Spleen (tissue), 11 donors: ENCODE measurements at regions not wholly inside any gene's neighbourhood (a gene's known extent, or its start where the extent isn't known, plus 50 kb on each side); places are given as distances from the start of the nearest gene placed in this dataset.

Experiments
- DNase-seq: peaks from one replicate; pipeline ENCODE4 v3.0.0-alpha.2; 2020
- H3K27ac ChIP-seq, 8 donors: fragments of 200-600 bp; sonication (generic) in 7 of 8; 1 replicate in 4 of 8; 2 replicates in 4 of 8; pipeline versions ENCODE4 v1.5.0 to v1.8.0; 2016 to 2021; ENCODE audit warnings: inconsistent platforms in 4 of 8, mild to moderate bottlenecking in 4 of 8, moderate library complexity in 1 of 8
- H3K27me3 ChIP-seq, 7 donors: fragments of 200-600 bp; sonication (generic) in 6 of 7; replicated peaks in 1 of 7; 1 replicate in 4 of 7; 2 replicates in 3 of 7; pipeline versions ENCODE4 v1.5.0 to v1.8.0; 2016 to 2021; ENCODE audit warnings: inconsistent platforms in 3 of 7, mild to moderate bottlenecking in 1 of 7
- H3K36me3 ChIP-seq, 6 donors: fragments of 200-600 bp; sonication (generic) in 5 of 6; 1 replicate in 4 of 6; 2 replicates in 2 of 6; pipeline versions ENCODE4 v1.5.0 to v1.8.0; 2016 to 2021; ENCODE audit warnings: inconsistent platforms in 2 of 6
- H3K4me1 ChIP-seq, 6 donors: fragments of 200-600 bp; sonication (generic) in 5 of 6; 1 replicate in 3 of 6; 2 replicates in 3 of 6; pipeline versions ENCODE4 v1.5.0 to v1.8.0; 2016 to 2021; ENCODE audit warnings: inconsistent platforms in 3 of 6
- H3K4me3 ChIP-seq, 8 donors: fragments of 200-600 bp; sonication (generic) in 7 of 8; 1 replicate in 4 of 8; 2 replicates in 4 of 8; pipeline versions ENCODE4 v1.5.0 to v1.8.0; 2016 to 2021; ENCODE audit warnings: inconsistent platforms in 4 of 8, mild to moderate bottlenecking in 4 of 8, moderate library complexity in 2 of 8
- H3K9me3 ChIP-seq, 8 donors: fragments of 200-600 bp; sonication (generic) in 7 of 8; 1 replicate in 4 of 8; 2 replicates in 4 of 8; pipeline versions ENCODE4 v1.5.0 to v1.8.0; 2016 to 2021; ENCODE audit warnings: inconsistent platforms in 4 of 8
- CTCF ChIP-seq, 11 experiments: fragments of 200-600 bp in 7 of 11; fragments of 450-650 bp in 4 of 11; sonication (generic) in 4 of 11; IDR thresholded peaks in 8 of 11; conservative IDR thresholded peaks in 3 of 11; 1 replicate in 7 of 11; 2 replicates in 4 of 11; pipeline versions ENCODE4 v1.4.0 to v1.8.0; 2016 to 2021; ENCODE audit warnings: antibody characterized with exemption in 11 of 11, inconsistent platforms in 4 of 11, mild to moderate bottlenecking in 1 of 11
- POLR2A ChIP-seq, 3 donors: fragments of 450-650 bp; IDR thresholded peaks; one replicate each; pipeline ENCODE4 v1.5.1; 2017; ENCODE audit warnings: antibody characterized with exemption in 3 of 3, mild to moderate bottlenecking in 1 of 3
- POLR2AphosphoS5 ChIP-seq, 3 donors: sonication (generic); formaldehyde crosslinking; IDR thresholded peaks; one replicate each; pipeline ENCODE4 v1.5.1; 2017; ENCODE audit warnings: antibody characterized with exemption in 3 of 3
- WGBS, 5 donors: extraction: QIAGEN DNeasy Blood & Tissue Kit in 3 of 5; methylation state at CpG; one replicate each; pipeline versions ENCODE4 v1.1.5 to v1.1.7; 2013 to 2018; 5-methylcytosine and 5-hydroxymethylcytosine counted together
- intact Hi-C: fragments of 100-400 bp; cut with DNase I; formaldehyde crosslinking; loops from one replicate; pipeline ENCODE4 v1.15.0; 2023; ENCODE audit warnings: low total_unique reads
- donor health status: healthy with polysubstance abuse.
- donor health status: DM: no; HTN: no; CAD: no; lungs with moderate emphysema.
- donor health status: DM: no; HTN: no; CAD: no.
- donor health status: Bipolar disorder and iron deficiency.
- donor health status: healthy.
- donor health status: DM: no; HTN: no; CAD: no.
- donor health status: DM: yes; HTN: yes; CAD: no.

GRCh38 chr5:103358305-103358995, 99.9 kb downstream of the MACIR start:
- intact Hi-C loops: no loop called here
- TF ChIP-seq POLR2AphosphoS5 (IDR thresholded peaks at IDR 0.05): no peak
- no peak for TF ChIP-seq CTCF (IDR thresholded peaks at IDR 0.05 in 8 of 11, conservative IDR thresholded peaks at IDR 0.05 in 3 of 11)
- no peak for TF ChIP-seq POLR2A (IDR thresholded peaks at IDR 0.05)
- 67 to 92% (median 77%) methylated on average over 6 of the region's 6 CpGs for WGBS, 5 donors
- no peak overlapping the region for H3K27ac ChIP-seq
- DNase-seq: no peak
- H3K36me3 ChIP-seq: no peaks in the 10 kb centered on the region
- H3K27me3 ChIP-seq: no peaks in the 10 kb centered on the region
- no peaks in the 10 kb centered on the region for H3K9me3 ChIP-seq
- H3K4me1 ChIP-seq: peaks cover 0 to 13% (median 3%) of the 10 kb centered on the region in 6 donors
- H3K4me3 ChIP-seq: no peak overlapping the region

GRCh38 chr5:103357636-103358035, 99.1 kb downstream of the MACIR start:
- H3K27ac ChIP-seq: no peak overlapping the region
- DNase-seq: no peak
- 59 to 72% (median 64%) methylated on average over 3 of the region's 3 CpGs for WGBS, 5 donors
- peaks cover 0 to 13% (median 3%) of the 10 kb centered on the region in 6 donors for H3K4me1 ChIP-seq
- TF ChIP-seq POLR2A (IDR thresholded peaks at IDR 0.05) (no peak), CTCF (IDR thresholded peaks at IDR 0.05 in 8 of 11, conservative IDR thresholded peaks at IDR 0.05 in 3 of 11) (no peak), POLR2AphosphoS5 (IDR thresholded peaks at IDR 0.05) (no peak)
- no peaks in the 10 kb centered on the region for H3K27me3 ChIP-seq
- no peak overlapping the region for H3K4me3 ChIP-seq
- intact Hi-C loops: no loop called here
- H3K36me3 ChIP-seq: no peaks in the 10 kb centered on the region
- no peaks in the 10 kb centered on the region for H3K9me3 ChIP-seq

GRCh38 chr5:103356350-103357091, 98.0 kb downstream of the MACIR start:
- peaks cover 0 to 13% (median 3%) of the 10 kb centered on the region in 6 donors for H3K4me1 ChIP-seq
- no peak for DNase-seq
- H3K27me3 ChIP-seq: no peaks in the 10 kb centered on the region
- no peak overlapping the region for H3K27ac ChIP-seq
- H3K36me3 ChIP-seq: no peaks in the 10 kb centered on the region
- H3K9me3 ChIP-seq: no peaks in the 10 kb centered on the region
- intact Hi-C loops: no loop called here
- 73 to 85% (median 77%) methylated on average over 3 of the region's 3 CpGs for WGBS, 5 donors
- no peak for TF ChIP-seq POLR2A (IDR thresholded peaks at IDR 0.05)
- TF ChIP-seq CTCF (IDR thresholded peaks at IDR 0.05 in 8 of 11, conservative IDR thresholded peaks at IDR 0.05 in 3 of 11): no peak
- no peak for TF ChIP-seq POLR2AphosphoS5 (IDR thresholded peaks at IDR 0.05)
- no peak overlapping the region for H3K4me3 ChIP-seq

- DNase-seq: no peak
- Histone ChIP-seq H3K36me3 (no peaks in the 10 kb centered on the region), H3K4me1 (peaks cover 0 to 13% (median 3%) of the 10 kb centered on the region in 6 donors), H3K9me3 (no peaks in the 10 kb centered on the region), H3K27ac (no peak overlapping the region), H3K4me3 (no peak overlapping the region), H3K27me3 (no peaks in the 10 kb centered on the region)
- 27 to 38% (median 33%) methylated on average over 2 of the region's 2 CpGs for WGBS, 5 donors
- TF ChIP-seq POLR2AphosphoS5 (IDR thresholded peaks at IDR 0.05) (no peak), CTCF (IDR thresholded peaks at IDR 0.05 in 8 of 11, conservative IDR thresholded peaks at IDR 0.05 in 3 of 11) (no peak), POLR2A (IDR thresholded peaks at IDR 0.05) (no peak)
- intact Hi-C loops: no loop called here
These were observed 97.0 kb downstream of the MACIR start for GRCh38 chr5:103355579-103355978.
